B cell (primary cell): ENCODE measurements at regions not wholly inside any gene's neighbourhood (a gene's known extent, or its start where the extent isn't known, plus 50 kb on each side); places are given as distances from the start of the nearest gene placed in this dataset.

Source experiments
- ATAC-seq: fragments of 200-7000 bp; cut with Tn5 transposase; one replicate; pipeline ENCODE4 v1.10.0; 2021; ENCODE audit warnings: low read depth, mild to moderate bottlenecking, moderate number of reproducible peaks, moderate library complexity
- CTCF ChIA-PET: fragments of 350-600 bp; sonication (Branson Sonifier 250); formaldehyde crosslinking; loops from one replicate; lab custom pipeline; 2021; ENCODE audit warnings: antibody characterized with exemption, inconsistent platforms; lab: Charles Lee
- POLR2A ChIA-PET: fragments of 350-600 bp; sonication (Branson Sonifier 250); formaldehyde crosslinking; loops from one replicate; lab custom pipeline; 2021; ENCODE audit warnings: antibody characterized with exemption; lab: Charles Lee
- DNase-seq: peaks from one replicate; pipeline ENCODE4 v3.0.0; 2013
- H2AFZ ChIP-seq: 2 replicates; pipeline ENCODE4 v1.6.1; 2012; ENCODE audit warnings: mild to moderate bottlenecking, low read depth, low read length; ENCODE audit not compliant: insufficient read depth, poor library complexity, severe bottlenecking
- H3K27ac ChIP-seq, 2 donors: 1 replicate in 1 of 2; 2 replicates in 1 of 2; pipeline ENCODE4 v1.5.1; 2012 to 2013; ENCODE audit warnings: low read length in 2 of 2, mild to moderate bottlenecking in 2 of 2, moderate library complexity in 1 of 2
- H3K27me3 ChIP-seq, 4 experiments: fragments of 200-600 bp in 1 of 4; sonication (generic) in 1 of 4; replicated peaks in 1 of 4; 1 replicate in 2 of 4; 2 replicates in 2 of 4; pipeline versions ENCODE4 v1.6.1 to v1.7.0; 2013 to 2016; ENCODE audit warnings: low read length in 3 of 4, mild to moderate bottlenecking in 2 of 4, mixed read lengths in 1 of 4, moderate library complexity in 1 of 4; ENCODE audit not compliant: insufficient read depth in 4 of 4, control insufficient read depth in 3 of 4; ENCODE audit errors: control extremely low read depth in 1 of 4
- H3K36me3 ChIP-seq, 2 experiments: replicated peaks in 1 of 2; 1 replicate in 1 of 2; 2 replicates in 1 of 2; pipeline versions ENCODE4 v1.6.1 to v1.7.1; 2013; ENCODE audit warnings: low read length in 1 of 2; ENCODE audit not compliant: insufficient read depth in 2 of 2, control insufficient read depth in 1 of 2; ENCODE audit errors: control extremely low read depth in 1 of 2, extremely low read depth in 1 of 2
- H3K4me1 ChIP-seq, 2 donors: fragments of 200-600 bp in 1 of 2; sonication (generic) in 1 of 2; 1 replicate in 1 of 2; 2 replicates in 1 of 2; pipeline versions ENCODE4 v1.5.1 to v1.6.1; 2013 to 2017; ENCODE audit warnings: low read length in 2 of 2; ENCODE audit not compliant: control insufficient read depth in 2 of 2, insufficient read depth in 2 of 2
- H3K4me2 ChIP-seq: replicated peaks from 2 replicates; pipeline ENCODE3; 2012; ENCODE audit warnings: mild to moderate bottlenecking, low read depth, low read length; ENCODE audit not compliant: poor library complexity, severe bottlenecking
- H3K4me3 ChIP-seq, 5 experiments: fragments of 200-600 bp in 1 of 5; sonication (generic) in 1 of 5; 1 replicate in 3 of 5; 2 replicates in 2 of 5; pipeline versions ENCODE4 v1.5.1 to v1.7.0; 2011 to 2016; ENCODE audit warnings: low read length in 4 of 5, mild to moderate bottlenecking in 4 of 5, low read depth in 2 of 5, control low read depth in 1 of 5, moderate library complexity in 1 of 5; ENCODE audit not compliant: insufficient read depth in 1 of 5; ENCODE audit errors: control extremely low read depth in 1 of 5, extremely low read depth in 1 of 5
- H3K79me2 ChIP-seq: fragments of 200-600 bp; sonication (generic); one replicate; pipeline ENCODE4 v1.6.0; 2016; ENCODE audit warnings: low read length; ENCODE audit not compliant: control insufficient read depth, insufficient read depth
- H3K9ac ChIP-seq: fragments of 200-600 bp; sonication (generic); 2 replicates; pipeline ENCODE4 v1.6.1; 2017; ENCODE audit warnings: mild to moderate bottlenecking, low read length, moderate library complexity
- H3K9me3 ChIP-seq, 3 donors: one replicate each; pipeline versions ENCODE4 v1.6.1 to v1.7.1; 2013; ENCODE audit warnings: low read length in 2 of 3; ENCODE audit not compliant: control insufficient read depth in 2 of 3, insufficient read depth in 1 of 3; ENCODE audit errors: control extremely low read depth in 1 of 3
- H4K20me1 ChIP-seq: 2 replicates; pipeline ENCODE4 v1.6.0; 2012; ENCODE audit warnings: mild to moderate bottlenecking, low read length; ENCODE audit not compliant: insufficient read depth, control insufficient read depth, poor library complexity, severe bottlenecking
- H3K27ac Mint-ChIP-seq: one replicate; pipeline ENCODE4 v1.8.0; 2021; ENCODE audit warnings: mixed read lengths
- H3K27me3 Mint-ChIP-seq: one replicate; pipeline ENCODE4 v1.8.0; 2021; ENCODE audit warnings: mixed read lengths
- H3K4me1 Mint-ChIP-seq: one replicate; pipeline ENCODE4 v1.8.0; 2021; ENCODE audit warnings: mixed read lengths
- H3K4me3 Mint-ChIP-seq: one replicate; pipeline ENCODE4 v1.8.0; 2021; ENCODE audit warnings: mixed read lengths
- H3K9me3 Mint-ChIP-seq: one replicate; pipeline ENCODE4 v1.8.0; 2022; ENCODE audit warnings: mixed read lengths; ENCODE audit not compliant: insufficient read depth
- EZH2 ChIP-seq: IDR thresholded peaks from 2 replicates; pipeline ENCODE4 v1.6.1; 2012; ENCODE audit warnings: borderline replicate concordance, low read depth, mild to moderate bottlenecking, moderate library complexity, low read length; ENCODE audit not compliant: insufficient read depth, poor library complexity, severe bottlenecking
- WGBS: methylation state at CpG from one replicate; pipeline ENCODE4 v1.1.5; 2013; ENCODE audit warnings: missing lambda C conversion rate; ENCODE audit not compliant: insufficient coverage; 5-methylcytosine and 5-hydroxymethylcytosine counted together
- intact Hi-C: fragments of 100-400 bp; cut with micrococcal nuclease; formaldehyde crosslinking; loops from one replicate; pipeline ENCODE4 v1.10.0; 2022
- TF ChIP-seq, protein P1 (sequence below): fragments of 200-600 bp; IDR thresholded peaks from one replicate; pipeline ENCODE4 v1.8.0; 2022; ENCODE audit warnings: antibody characterized with exemption, mild to moderate bottlenecking

DNA sequence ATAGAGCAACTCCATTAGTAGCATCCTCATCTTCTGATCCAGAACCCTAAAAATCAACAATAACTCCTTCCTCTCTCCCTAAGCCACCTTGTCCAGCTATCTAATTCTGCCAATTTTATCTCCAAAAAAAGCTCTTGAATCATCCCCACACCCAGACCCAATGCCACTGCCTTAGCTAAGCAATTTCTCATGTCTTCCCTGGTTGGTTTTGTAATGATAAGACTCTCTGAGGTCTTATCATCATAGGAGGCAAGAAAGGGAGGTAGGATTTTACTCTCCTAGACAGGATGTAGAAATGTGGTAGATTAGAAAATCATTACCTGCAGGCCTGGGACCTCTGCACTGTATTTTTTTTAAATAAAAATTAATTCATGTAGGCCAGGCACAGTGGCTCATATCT lies 283.5 kb upstream of the NEBL start:
- Histone ChIP-seq H3K4me2 (no peak overlapping the region), H3K79me2 (no peaks in the 10 kb centered on the region), H2AFZ (no peak overlapping the region), H3K36me3 (no peaks in the 10 kb centered on the region), H3K4me3 (no peak overlapping the region), H3K27me3 (peaks cover 0 to 7% (median 2%) of the 10 kb centered on the region in 4 experiments), H3K9me3 (peaks cover 0 to 9% (median 0%) of the 10 kb centered on the region in 3 donors), H3K4me1 (no peaks in the 10 kb centered on the region), H3K27ac (no peak overlapping the region), H3K9ac (no peak overlapping the region), H4K20me1 (no peaks in the 10 kb centered on the region)
- ChIA-PET CTCF (no interaction called here), POLR2A (no interaction called here)
- no peaks in the 10 kb centered on the region for H3K4me1 Mint-ChIP-seq
- H3K27ac Mint-ChIP-seq: no peak overlapping the region
- H3K9me3 Mint-ChIP-seq: peaks cover 3% of the 10 kb centered on the region
- DNase-seq (no peak), ATAC-seq (no peak)
- no peak overlapping the region for H3K4me3 Mint-ChIP-seq
- intact Hi-C loops: no loop called here
- TF ChIP-seq, protein P1, sequence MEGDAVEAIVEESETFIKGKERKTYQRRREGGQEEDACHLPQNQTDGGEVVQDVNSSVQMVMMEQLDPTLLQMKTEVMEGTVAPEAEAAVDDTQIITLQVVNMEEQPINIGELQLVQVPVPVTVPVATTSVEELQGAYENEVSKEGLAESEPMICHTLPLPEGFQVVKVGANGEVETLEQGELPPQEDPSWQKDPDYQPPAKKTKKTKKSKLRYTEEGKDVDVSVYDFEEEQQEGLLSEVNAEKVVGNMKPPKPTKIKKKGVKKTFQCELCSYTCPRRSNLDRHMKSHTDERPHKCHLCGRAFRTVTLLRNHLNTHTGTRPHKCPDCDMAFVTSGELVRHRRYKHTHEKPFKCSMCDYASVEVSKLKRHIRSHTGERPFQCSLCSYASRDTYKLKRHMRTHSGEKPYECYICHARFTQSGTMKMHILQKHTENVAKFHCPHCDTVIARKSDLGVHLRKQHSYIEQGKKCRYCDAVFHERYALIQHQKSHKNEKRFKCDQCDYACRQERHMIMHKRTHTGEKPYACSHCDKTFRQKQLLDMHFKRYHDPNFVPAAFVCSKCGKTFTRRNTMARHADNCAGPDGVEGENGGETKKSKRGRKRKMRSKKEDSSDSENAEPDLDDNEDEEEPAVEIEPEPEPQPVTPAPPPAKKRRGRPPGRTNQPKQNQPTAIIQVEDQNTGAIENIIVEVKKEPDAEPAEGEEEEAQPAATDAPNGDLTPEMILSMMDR: no peak
- TF ChIP-seq EZH2: no peak
- H3K27me3 Mint-ChIP-seq: peaks cover 28% of the 10 kb centered on the region

DNA sequence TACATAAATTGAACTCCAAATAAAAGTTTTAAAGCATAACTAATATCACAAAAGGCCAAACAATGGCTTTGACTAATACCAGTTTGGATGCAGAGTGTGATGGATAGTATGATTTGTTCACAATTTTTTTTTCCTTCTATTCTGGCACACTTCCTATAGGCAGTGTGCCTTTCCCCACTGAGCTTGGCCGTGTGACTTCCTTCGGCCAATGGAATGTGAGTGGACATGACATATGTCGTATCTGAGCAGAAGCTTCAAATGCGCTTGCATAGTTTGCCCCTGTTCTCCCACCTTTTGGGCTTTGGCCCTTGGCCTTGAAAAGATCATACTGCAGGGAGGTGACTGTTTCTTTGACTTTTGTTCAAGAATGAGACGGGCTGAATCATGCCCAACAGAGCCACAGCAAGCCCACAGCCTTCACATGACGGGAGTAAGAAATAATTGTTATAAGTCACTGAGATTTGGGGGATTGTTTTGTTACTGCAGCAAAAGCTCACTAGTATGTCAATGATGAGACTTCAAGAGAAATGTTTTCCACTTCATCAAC lies 279.9 kb upstream of the NEBL start:
- ATAC-seq (no peak), DNase-seq (no peak)
- no peak for TF ChIP-seq EZH2
- TF ChIP-seq, protein P1: no peak
- H3K9ac ChIP-seq: no peak overlapping the region
- Mint-ChIP-seq H3K27me3 (peaks cover 48% of the 10 kb centered on the region), H3K27ac (no peak overlapping the region), H3K9me3 (peaks cover 3% of the 10 kb centered on the region), H3K4me1 (peaks cover 13% of the 10 kb centered on the region), H3K4me3 (no peak overlapping the region)
- no peak overlapping the region for H3K27ac ChIP-seq
- H3K4me1 ChIP-seq: no peaks in the 10 kb centered on the region
- intact Hi-C loops: no loop called here
- H3K9me3 ChIP-seq: peaks cover 0 to 12% (median 0%) of the 10 kb centered on the region in 3 donors
- H2AFZ ChIP-seq: no peak overlapping the region
- 83% methylated on average over 1 of the region's 6 CpGs for WGBS
- no peaks in the 10 kb centered on the region for H3K36me3 ChIP-seq
- no peak overlapping the region for H3K4me2 ChIP-seq
- no peak overlapping the region for H3K4me3 ChIP-seq
- CTCF ChIA-PET: no interaction called here
- H3K27me3 ChIP-seq: peaks cover 0 to 20% (median 6%) of the 10 kb centered on the region in 4 experiments
- no peaks in the 10 kb centered on the region for H4K20me1 ChIP-seq
- POLR2A ChIA-PET: no interaction called here
- no peaks in the 10 kb centered on the region for H3K79me2 ChIP-seq
